ENCODE measurements at regions not wholly inside any gene's neighbourhood (a gene's known extent, or its start where the extent isn't known, plus 50 kb on each side); places are given as distances from the start of the nearest gene placed in this dataset.

DNA sequence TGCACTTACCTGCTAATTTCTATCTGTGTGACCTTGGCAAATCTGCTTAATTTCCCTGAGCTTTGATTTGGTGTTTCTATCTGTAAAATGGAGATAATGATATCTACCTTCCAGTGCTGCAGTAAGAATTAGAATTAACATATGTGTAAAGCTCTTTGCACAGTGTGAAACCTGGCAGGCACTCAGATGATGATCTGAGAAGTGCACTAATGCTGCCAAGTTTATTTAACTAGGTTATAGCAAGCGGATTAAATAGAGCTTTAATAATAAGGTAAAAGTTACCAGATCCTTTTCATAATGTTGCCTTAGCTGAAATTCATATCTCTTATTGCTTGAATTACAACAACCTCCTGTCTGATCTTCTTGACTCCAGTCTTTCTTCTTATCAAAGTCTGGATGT is 315.3 kb upstream of the CD180 start:
- TF ChIP-seq, protein P1, sequence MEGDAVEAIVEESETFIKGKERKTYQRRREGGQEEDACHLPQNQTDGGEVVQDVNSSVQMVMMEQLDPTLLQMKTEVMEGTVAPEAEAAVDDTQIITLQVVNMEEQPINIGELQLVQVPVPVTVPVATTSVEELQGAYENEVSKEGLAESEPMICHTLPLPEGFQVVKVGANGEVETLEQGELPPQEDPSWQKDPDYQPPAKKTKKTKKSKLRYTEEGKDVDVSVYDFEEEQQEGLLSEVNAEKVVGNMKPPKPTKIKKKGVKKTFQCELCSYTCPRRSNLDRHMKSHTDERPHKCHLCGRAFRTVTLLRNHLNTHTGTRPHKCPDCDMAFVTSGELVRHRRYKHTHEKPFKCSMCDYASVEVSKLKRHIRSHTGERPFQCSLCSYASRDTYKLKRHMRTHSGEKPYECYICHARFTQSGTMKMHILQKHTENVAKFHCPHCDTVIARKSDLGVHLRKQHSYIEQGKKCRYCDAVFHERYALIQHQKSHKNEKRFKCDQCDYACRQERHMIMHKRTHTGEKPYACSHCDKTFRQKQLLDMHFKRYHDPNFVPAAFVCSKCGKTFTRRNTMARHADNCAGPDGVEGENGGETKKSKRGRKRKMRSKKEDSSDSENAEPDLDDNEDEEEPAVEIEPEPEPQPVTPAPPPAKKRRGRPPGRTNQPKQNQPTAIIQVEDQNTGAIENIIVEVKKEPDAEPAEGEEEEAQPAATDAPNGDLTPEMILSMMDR (conservative IDR thresholded peaks at IDR 0.05): no peak
- no peak overlapping the region for H3T11ph ChIP-seq (ENCODE audit: low read length)

More for the DNA sequence above, 315.3 kb upstream of the CD180 start:
- Mint-ChIP-seq H3K36me3 (ENCODE audit: insufficient read depth in 1 of 3, low read depth in 3 of 3) (no peaks in the 10 kb centered on the region), H3K27me3 (ENCODE audit: low read depth) (no peaks in the 10 kb centered on the region), H3K27ac (no peak overlapping the region), H3K9me3 (no peaks in the 10 kb centered on the region; a peak in 1 of 5 replicates), H3K4me1 (peaks cover 3 to 7% of the 10 kb centered on the region in 2 experiments; a peak in 3 of 4 replicates), H3K4me3 (no peak overlapping the region)
- Histone ChIP-seq H3K27me3 (ENCODE audit: insufficient read depth, low read length) (no peaks in the 10 kb centered on the region), H2AFZ (ENCODE audit: low read length) (no peak overlapping the region), H4K8ac (replicated peaks; ENCODE audit: insufficient read length, low read depth, low read length) (no peak overlapping the region), H3K79me2 (ENCODE audit: insufficient read depth, low read length) (no peaks in the 10 kb centered on the region), H3K4me1 (ENCODE audit: insufficient read depth, low read length) (no peaks in the 10 kb centered on the region), H3K14ac (ENCODE audit: insufficient read depth, low read length) (no peak overlapping the region), H2BK5ac (ENCODE audit: insufficient read length, low read length) (no peak overlapping the region), H2BK20ac (ENCODE audit: low read depth, low read length, poor library complexity, severe bottlenecking) (no peak overlapping the region), H4K20me1 (ENCODE audit: control insufficient read depth, insufficient read depth, insufficient read length) (no peaks in the 10 kb centered on the region), H2BK12ac (ENCODE audit: insufficient read length, low read depth, low read length) (no peak overlapping the region), H3K23me2 (ENCODE audit: insufficient read length, low read depth, low read length, poor library complexity, severe bottlenecking) (no peaks in the 10 kb centered on the region), H4K91ac (ENCODE audit: insufficient read length, low read depth, low read length) (no peak overlapping the region), H3K18ac (ENCODE audit: insufficient read length, low read depth, low read length) (no peak overlapping the region), H3K79me1 (ENCODE audit: insufficient read depth, low read depth, low read length, poor library complexity, severe bottlenecking) (no peaks in the 10 kb centered on the region), H2BK120ac (ENCODE audit: low read depth, low read length, poor library complexity, severe bottlenecking) (no peak overlapping the region), H3K9ac (ENCODE audit: extremely low read depth, insufficient read length, low read length) (no peak overlapping the region), H3K4ac (ENCODE audit: low read depth, low read length) (no peak overlapping the region), H3K27ac (ENCODE audit: insufficient read length, low read depth, low read length) (no peak overlapping the region), H3K4me2 (ENCODE audit: insufficient read depth, insufficient read length, low read length) (no peak overlapping the region), H2AK5ac (ENCODE audit: insufficient read length, low read length) (no peak overlapping the region), H4K5ac (ENCODE audit: insufficient read length, low read depth, low read length) (no peak overlapping the region), H2BK15ac (ENCODE audit: low read depth, low read length) (no peak overlapping the region), H3K9me3 (ENCODE audit: control insufficient read depth, low read depth, low read length) (no peaks in the 10 kb centered on the region), H3K56ac (ENCODE audit: insufficient read length, low read depth, low read length) (no peak overlapping the region), H3K23ac (ENCODE audit: insufficient read length, low read depth, low read length) (no peak overlapping the region)
- no peak for DNase-seq
- WGBS (ENCODE audit: extremely low coverage, insufficient read length, low lambda C conversion rate): no CpG with 5 or more reads among the region's 1 CpG
